Immature natural killer cell (primary cell): ENCODE measurements at regions not wholly inside any gene's neighbourhood (a gene's known extent, or its start where the extent isn't known, plus 50 kb on each side); places are given as distances from the start of the nearest gene placed in this dataset.

Experiments used
- DNase-seq, 3 donors: peaks; one replicate each; pipeline ENCODE4 v3.0.0; 2022; ENCODE audit warnings: mixed read lengths in 1 of 3
- H3K27ac Mint-ChIP-seq, 6 donors: one replicate each; pipeline ENCODE4 v1.8.0; 2020; ENCODE audit warnings: mixed read lengths in 6 of 6, mild to moderate bottlenecking in 5 of 6, inconsistent platforms in 4 of 6, moderate library complexity in 3 of 6
- H3K27me3 Mint-ChIP-seq, 3 donors: one replicate each; pipeline ENCODE4 v1.8.0; 2020 to 2021; ENCODE audit warnings: low read depth in 3 of 3, mild to moderate bottlenecking in 3 of 3, mixed read lengths in 3 of 3, moderate library complexity in 3 of 3, inconsistent platforms in 1 of 3
- H3K36me3 Mint-ChIP-seq, 3 donors: one replicate each; pipeline ENCODE4 v1.8.0; 2020; ENCODE audit warnings: mixed read lengths in 3 of 3, inconsistent platforms in 2 of 3, mild to moderate bottlenecking in 2 of 3
- H3K4me1 Mint-ChIP-seq, 2 donors: one replicate each; pipeline ENCODE4 v1.8.0; 2020; ENCODE audit warnings: inconsistent platforms in 2 of 2, mild to moderate bottlenecking in 2 of 2, mixed read lengths in 2 of 2, moderate library complexity in 1 of 2
- H3K4me3 Mint-ChIP-seq, 5 donors: one replicate each; pipeline ENCODE4 v1.8.0; 2020; ENCODE audit warnings: mild to moderate bottlenecking in 5 of 5, mixed read lengths in 5 of 5, inconsistent platforms in 3 of 5, moderate library complexity in 3 of 5
- H3K9me3 Mint-ChIP-seq, 6 donors: one replicate each; pipeline ENCODE4 v1.8.0; 2020; ENCODE audit warnings: mild to moderate bottlenecking in 6 of 6, mixed read lengths in 6 of 6, inconsistent platforms in 4 of 6, moderate library complexity in 3 of 6

DNA sequence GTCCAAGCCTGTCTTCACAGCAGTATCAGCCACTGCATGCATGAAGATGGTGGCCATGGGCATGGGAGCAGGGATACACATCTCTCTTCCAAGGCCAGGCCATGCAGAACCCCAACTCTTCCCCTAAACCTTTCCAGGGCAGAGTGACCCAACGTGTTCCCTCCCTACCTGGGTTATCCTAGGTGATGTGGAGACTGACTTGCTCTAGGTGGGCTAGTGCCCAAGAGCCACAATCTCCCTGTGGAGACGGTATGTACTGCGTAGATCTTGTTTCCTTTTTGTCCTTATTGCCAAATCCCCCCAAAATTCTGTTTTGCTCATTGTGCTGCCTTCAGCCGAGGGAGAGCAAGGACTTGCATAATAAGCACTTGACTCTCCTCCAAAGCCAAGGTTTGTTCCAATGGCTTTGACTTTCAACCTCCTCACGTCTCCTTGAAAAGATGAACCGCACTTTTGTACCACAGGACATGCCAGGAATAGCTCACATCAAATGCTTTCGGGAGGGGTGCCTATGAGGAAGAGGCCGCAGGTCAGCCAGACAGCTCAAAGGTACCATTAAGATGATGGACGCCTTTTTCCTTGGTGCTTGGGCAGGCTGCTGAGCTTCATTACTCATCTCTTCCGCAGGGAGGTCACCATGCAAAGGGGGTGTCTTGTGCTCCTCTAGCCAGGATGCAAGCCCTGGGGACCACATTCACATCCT lies 76.2 kb upstream of the GLI2 start:
- no peak overlapping the region for H3K27ac Mint-ChIP-seq
- no peak for DNase-seq
- H3K27me3 Mint-ChIP-seq: peaks cover 0 to 11% (median under 1%) of the 10 kb centered on the region in 3 donors
- H3K9me3 Mint-ChIP-seq: peaks cover 0 to 5% (median under 1%) of the 10 kb centered on the region in 6 donors
- H3K36me3 Mint-ChIP-seq: no peaks in the 10 kb centered on the region
- H3K4me3 Mint-ChIP-seq: no peak overlapping the region
- no peaks in the 10 kb centered on the region for H3K4me1 Mint-ChIP-seq

DNA sequence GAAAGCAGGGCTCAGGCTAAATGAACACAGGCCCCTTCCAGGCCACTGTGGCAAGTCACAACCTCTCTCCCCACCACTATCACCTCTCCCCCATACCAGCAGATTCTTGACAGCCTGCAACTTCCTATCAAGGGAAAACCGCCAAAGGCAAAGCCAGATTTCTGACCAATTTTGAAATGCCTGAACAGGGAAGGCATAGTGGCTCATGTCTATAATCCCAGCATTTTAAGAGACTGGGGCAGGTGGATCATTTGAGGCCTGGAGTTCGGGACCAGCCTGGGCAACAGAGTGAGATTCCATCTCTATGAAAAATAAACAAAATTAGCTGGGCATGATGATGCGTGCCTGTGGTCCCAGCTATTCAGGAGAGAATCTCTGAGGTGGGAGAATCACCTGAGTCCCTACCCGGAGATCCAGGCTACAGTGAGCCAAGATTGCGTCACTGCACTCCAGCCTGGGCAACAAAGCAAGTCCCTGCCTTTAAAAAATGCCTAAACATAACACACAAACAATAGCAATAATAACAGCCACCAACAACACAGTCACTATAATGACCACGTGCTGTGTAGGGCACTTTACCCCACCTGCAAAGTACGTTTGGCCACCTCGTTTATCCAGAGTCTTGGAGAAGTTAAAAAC lies 75.5 kb upstream of the GLI2 start:
- Mint-ChIP-seq H3K4me3 (no peak overlapping the region), H3K4me1 (no peaks in the 10 kb centered on the region), H3K27ac (no peak overlapping the region), H3K9me3 (peaks cover 0 to 9% (median under 1%) of the 10 kb centered on the region in 6 donors), H3K27me3 (peaks cover 0 to 10% (median 4%) of the 10 kb centered on the region in 3 donors), H3K36me3 (no peaks in the 10 kb centered on the region)
- no peak for DNase-seq

DNA sequence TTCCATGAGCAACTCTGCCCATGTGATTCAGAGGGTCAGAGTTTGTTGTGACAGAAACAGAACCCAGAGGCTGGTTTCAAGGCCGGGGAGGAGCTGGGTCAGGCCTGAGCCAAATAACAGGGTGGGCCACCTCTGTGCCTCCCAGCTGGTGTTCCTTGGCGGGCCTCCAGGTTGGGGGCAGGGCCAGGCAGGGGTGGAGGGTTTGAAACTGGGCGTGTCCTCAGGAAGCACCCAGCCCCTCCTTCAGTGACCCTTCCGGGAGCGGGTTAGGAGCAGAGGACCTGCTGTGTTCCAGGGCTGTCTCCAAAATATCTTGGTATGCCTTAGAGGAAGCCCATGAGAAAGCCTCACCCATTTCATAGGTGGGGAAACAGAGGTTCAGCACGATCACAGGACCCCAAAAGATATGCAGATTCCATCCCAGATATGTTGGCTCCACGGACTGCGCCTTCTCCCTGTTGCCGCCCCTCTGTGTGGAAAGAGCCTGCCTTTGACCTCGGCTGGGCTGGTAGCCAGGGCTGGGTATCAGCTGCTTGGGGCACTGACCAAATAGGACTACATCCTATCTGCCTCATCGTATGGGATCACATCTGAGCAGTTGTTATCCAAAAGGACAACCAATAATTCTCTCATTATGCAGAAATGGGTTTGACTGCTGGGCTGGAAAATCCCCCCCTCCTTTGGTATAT lies 74.8 kb upstream of the GLI2 start:
- peaks cover 0 to 15% (median under 1%) of the 10 kb centered on the region in 6 donors for H3K9me3 Mint-ChIP-seq
- H3K4me3 Mint-ChIP-seq: no peak overlapping the region
- DNase-seq: no peak
- H3K36me3 Mint-ChIP-seq: no peaks in the 10 kb centered on the region
- peaks cover 2 to 6% (median 4%) of the 10 kb centered on the region in 3 donors for H3K27me3 Mint-ChIP-seq
- H3K27ac Mint-ChIP-seq: no peak overlapping the region
- H3K4me1 Mint-ChIP-seq: no peaks in the 10 kb centered on the region

DNA sequence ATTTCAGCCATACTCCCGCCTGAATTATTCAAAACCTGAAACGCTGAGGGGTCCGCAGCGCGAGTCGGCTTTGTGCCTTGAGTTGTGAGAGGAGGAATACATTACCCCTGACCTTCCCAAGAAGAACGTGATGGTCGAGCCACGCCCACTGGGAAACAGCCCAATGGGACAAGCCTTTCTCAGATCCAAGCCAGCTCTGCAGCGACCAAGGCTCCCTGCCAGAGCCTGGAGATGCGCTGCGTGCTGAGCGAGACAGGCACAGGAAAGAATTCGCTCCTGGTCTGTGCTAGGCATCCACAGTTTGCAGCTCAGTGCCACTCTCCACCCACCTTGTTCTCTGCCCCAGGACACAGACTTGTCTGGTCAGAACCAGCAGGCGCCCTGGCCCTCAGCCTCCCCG lies 74.1 kb upstream of the GLI2 start:
- peaks cover 0 to 2% (median 0%) of the 10 kb centered on the region in 3 donors for H3K36me3 Mint-ChIP-seq
- no peak overlapping the region for H3K4me3 Mint-ChIP-seq
- no peak overlapping the region for H3K27ac Mint-ChIP-seq
- no peak for DNase-seq
- peaks cover 2 to 6% (median 4%) of the 10 kb centered on the region in 3 donors for H3K27me3 Mint-ChIP-seq
- peaks cover 0 to 21% (median 2%) of the 10 kb centered on the region in 6 donors for H3K9me3 Mint-ChIP-seq
- no peaks in the 10 kb centered on the region for H3K4me1 Mint-ChIP-seq

DNA sequence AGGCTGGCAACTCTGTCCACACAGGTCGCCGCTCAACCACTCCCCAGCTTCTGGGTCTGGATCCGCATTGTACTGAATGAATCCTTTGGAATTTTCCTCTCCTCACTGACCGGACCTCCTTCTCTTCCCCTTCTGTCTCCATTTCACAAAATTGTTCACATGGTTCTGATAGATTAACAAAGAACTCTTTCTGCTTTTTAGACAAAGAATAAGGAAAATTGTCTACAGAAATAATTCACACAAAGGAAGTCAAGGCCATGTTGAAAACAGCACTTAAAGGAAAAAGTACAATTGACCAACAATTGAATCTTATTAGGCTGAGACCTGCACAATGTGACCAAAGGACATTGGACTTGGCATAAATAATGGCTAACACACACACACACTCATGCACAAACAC lies 73.6 kb upstream of the GLI2 start:
- no peak for DNase-seq
- Mint-ChIP-seq H3K4me3 (no peak overlapping the region), H3K9me3 (peaks cover 0 to 26% (median 3%) of the 10 kb centered on the region in 6 donors), H3K27me3 (peaks cover 2 to 6% (median 4%) of the 10 kb centered on the region in 3 donors), H3K4me1 (no peaks in the 10 kb centered on the region), H3K27ac (no peak overlapping the region), H3K36me3 (peaks cover 0 to 4% (median 0%) of the 10 kb centered on the region in 3 donors)

DNA sequence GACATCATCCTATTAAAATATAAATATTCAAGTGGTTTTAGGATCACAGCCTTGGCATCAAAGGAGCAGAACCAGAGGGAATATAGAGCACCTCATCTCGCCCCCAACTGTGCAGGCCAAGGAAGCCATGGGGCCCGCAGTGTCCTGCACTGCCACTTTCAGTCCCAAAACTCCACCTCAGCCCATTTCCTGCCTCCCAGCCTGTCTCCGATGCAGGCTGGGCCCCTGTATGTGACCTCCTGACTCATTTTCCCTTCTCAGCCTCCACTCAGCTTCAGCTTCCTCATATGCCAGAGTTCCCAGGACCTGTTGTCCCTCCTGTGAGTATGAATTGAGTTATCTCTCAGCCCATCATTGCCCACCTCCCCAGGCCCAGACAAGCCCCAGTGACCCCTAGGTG lies 72.9 kb upstream of the GLI2 start:
- Mint-ChIP-seq H3K36me3 (peaks cover 0 to 4% (median 0%) of the 10 kb centered on the region in 3 donors), H3K4me3 (no peak overlapping the region), H3K27me3 (peaks cover 4 to 6% (median 6%) of the 10 kb centered on the region in 3 donors), H3K9me3 (peaks cover 0 to 26% (median 3%) of the 10 kb centered on the region in 6 donors), H3K4me1 (no peaks in the 10 kb centered on the region), H3K27ac (no peak overlapping the region)
- DNase-seq: no peak

DNA sequence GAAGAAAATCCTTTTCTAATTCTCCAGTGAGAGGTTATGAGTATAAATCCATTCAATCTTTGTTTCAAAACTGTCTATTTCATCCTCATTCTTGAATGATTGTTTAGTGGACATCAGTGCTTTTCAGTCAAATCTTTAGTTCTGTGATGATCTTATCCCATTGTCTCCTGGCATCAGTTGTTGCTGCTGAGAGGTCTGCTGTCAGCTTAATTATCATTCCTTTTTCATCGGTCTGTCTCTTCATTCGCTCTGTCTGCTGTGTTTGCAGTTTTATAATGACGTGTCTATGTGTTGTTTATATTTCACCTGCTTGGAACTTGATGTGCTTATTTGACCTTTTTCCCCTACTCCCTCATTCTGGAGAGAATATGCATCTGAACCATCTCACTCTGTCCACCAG lies 69.2 kb upstream of the GLI2 start:
- H3K27me3 Mint-ChIP-seq: peaks cover 4 to 16% (median 4%) of the 10 kb centered on the region in 3 donors

DNA sequence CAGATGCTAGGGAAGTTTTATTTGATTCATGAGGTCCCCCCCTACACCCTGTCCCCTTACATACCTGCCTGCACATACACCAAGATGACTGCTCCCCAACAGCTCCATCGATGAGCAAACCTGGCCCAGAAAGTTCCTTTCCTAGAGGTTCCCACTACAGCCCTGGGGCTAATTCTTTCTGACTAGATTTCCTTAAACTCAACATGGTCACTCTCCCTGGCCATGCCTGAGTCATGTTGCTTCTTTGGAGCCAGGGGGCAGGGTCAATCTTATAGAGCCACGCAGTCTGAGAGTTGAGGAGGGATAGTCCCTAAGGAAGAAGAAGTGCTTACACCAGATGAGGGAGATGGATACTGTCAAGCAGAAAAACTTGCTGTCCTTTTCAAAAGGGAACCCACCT lies 67.7 kb upstream of the GLI2 start:
- Mint-ChIP-seq H3K9me3 (peaks cover 0 to 32% (median 4%) of the 10 kb centered on the region in 6 donors), H3K4me3 (no peak overlapping the region), H3K27ac (no peak overlapping the region), H3K4me1 (no peaks in the 10 kb centered on the region), H3K27me3 (peaks cover 3 to 16% (median 4%) of the 10 kb centered on the region in 3 donors), H3K36me3 (peaks cover 0 to 4% (median 0%) of the 10 kb centered on the region in 3 donors)
- DNase-seq: no peak

More for the DNA sequence above, 69.2 kb upstream of the GLI2 start:
- H3K4me3 Mint-ChIP-seq: no peak overlapping the region
- no peaks in the 10 kb centered on the region for H3K4me1 Mint-ChIP-seq
- no peak for DNase-seq
- peaks cover 0 to 4% (median 0%) of the 10 kb centered on the region in 3 donors for H3K36me3 Mint-ChIP-seq
- no peak overlapping the region for H3K27ac Mint-ChIP-seq
- H3K9me3 Mint-ChIP-seq: peaks cover 0 to 32% (median 4%) of the 10 kb centered on the region in 6 donors

DNA sequence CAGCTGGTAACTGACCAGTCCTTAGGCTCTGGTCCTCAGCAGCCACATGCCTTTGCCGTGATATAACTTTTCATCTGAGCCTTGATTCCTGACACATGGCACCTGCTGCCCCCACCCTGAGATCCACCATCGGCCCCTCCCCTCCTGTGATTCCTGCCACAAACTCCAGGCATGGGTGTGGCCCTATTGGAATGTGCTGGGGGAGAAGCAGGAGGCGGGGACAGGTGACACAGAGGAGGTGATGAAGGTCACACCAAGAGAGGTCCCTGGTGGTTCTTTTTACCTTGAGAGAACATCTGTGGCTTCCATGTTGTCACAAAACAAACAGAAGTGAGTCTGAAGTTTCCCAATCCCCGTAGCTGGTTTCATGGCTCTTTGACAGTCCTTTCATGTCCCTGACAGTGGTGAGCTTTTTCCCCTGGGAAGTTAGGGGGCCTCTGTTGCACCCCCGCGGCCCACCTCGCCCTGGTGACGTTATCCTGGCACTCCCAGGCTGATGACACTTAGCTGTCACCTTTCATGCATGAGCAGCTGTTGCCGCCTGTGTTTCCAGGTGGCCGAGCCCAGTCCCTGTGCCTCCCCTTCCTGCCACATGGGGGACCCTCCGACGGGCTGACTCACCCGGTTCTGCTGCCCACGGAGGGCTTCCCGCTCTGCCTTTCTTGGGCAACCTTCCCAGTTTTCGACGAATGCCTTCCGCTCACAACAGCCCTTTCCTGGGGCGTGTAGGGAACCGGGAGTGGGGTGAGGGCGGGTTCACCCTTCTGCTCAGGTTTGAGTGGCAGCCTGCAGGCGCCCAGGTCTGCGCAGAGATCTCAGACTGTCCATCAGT lies 66.3 kb upstream of the GLI2 start:
- Mint-ChIP-seq H3K27me3 (peaks cover 4 to 16% (median 5%) of the 10 kb centered on the region in 3 donors), H3K27ac (no peak overlapping the region), H3K4me3 (no peak overlapping the region), H3K36me3 (peaks cover 0 to 4% (median 0%) of the 10 kb centered on the region in 3 donors), H3K9me3 (peaks cover 0 to 32% (median 4%) of the 10 kb centered on the region in 6 donors), H3K4me1 (no peaks in the 10 kb centered on the region)
- DNase-seq: no peak

DNA sequence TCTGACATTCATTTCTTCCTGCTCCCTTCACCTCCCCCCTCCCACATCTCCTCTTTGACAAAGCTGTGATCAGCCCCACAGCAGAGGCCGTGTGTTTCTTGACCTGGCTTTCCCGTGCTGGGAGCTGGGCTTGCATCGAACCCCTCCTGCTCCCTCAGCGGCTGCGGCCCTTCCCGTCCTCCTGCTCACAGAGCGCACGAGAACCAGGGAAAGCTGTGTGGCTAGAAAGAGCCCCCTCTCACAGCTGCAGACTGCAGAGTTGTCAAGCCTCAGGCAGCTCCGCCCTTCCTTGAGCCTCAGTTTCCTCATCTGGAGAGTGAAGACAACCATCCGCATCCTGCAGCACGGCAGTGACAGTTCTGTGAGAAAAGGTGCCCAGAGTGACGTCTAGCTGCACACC lies 65.7 kb upstream of the GLI2 start:
- Mint-ChIP-seq H3K36me3 (peaks cover 0 to 4% (median 0%) of the 10 kb centered on the region in 3 donors), H3K27me3 (peaks cover under 1 to 16% (median 5%) of the 10 kb centered on the region in 3 donors), H3K27ac (no peak overlapping the region), H3K4me1 (no peaks in the 10 kb centered on the region), H3K9me3 (peaks cover 0 to 25% (median 4%) of the 10 kb centered on the region in 6 donors), H3K4me3 (no peak overlapping the region)
- DNase-seq: no peak

DNA sequence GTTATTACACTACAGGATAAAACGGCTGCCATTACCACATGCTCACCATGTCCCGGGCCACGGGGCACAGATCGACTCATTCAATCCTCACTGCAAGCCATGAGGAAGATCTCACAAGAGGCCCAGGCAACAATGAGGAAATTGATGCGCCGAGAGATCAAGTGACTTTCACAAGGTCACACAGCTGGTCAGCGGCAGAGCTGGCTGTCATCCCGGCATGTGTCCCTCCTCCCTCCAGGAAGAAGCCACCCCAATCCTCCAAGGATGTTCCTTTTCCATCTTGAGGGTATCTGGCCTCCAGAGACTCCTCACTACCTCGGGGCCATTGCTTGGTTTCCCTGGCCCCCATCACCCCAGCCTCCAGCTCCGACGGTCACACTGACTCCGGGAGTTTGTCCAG lies 65.3 kb upstream of the GLI2 start:
- DNase-seq: no peak
- Mint-ChIP-seq H3K27me3 (peaks cover 0 to 16% (median 5%) of the 10 kb centered on the region in 3 donors), H3K27ac (no peak overlapping the region), H3K36me3 (peaks cover 0 to 4% (median 0%) of the 10 kb centered on the region in 3 donors), H3K4me1 (no peaks in the 10 kb centered on the region), H3K9me3 (peaks cover 0 to 21% (median 4%) of the 10 kb centered on the region in 6 donors), H3K4me3 (no peak overlapping the region)

DNA sequence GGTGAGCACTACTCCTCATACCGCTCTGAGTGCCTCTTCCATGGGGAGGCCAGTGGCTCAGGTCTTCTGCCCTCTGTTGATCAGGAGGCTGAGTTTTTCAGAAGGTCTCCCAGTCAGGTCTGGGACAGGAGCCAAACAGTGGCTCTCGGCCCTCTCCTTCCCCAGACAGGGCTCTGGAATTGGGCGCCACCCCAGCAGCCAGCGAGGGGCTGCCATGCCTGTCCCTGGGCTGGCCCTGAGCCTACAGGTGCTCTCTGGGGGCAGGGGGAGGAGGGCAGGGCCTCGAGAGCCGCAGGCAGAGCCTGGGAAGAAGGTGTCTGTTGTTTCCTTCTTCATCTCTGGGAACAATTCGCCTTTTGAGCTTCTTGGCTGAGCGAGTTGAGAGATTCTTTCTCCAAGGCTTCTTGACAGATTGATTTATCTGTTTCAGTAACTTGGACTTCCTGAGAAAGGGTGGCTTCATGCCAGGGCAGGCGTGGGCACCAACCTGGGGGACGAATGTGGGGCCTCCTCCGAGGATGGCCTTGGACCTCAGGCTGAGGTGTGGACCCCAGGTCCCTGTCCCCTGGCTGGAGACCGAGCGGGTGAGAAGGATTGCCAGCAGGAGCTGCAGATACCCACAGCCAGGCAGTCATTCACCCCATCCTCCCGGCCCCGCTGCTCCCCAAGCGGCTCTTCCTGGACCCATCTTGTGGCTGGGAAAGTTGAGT lies 64.7 kb upstream of the GLI2 start:
- peaks cover 0 to 4% (median 0%) of the 10 kb centered on the region in 3 donors for H3K36me3 Mint-ChIP-seq
- H3K4me1 Mint-ChIP-seq: no peaks in the 10 kb centered on the region
- H3K27ac Mint-ChIP-seq: no peak overlapping the region
- peaks cover 0 to 13% (median 7%) of the 10 kb centered on the region in 3 donors for H3K27me3 Mint-ChIP-seq
- peaks cover 0 to 17% (median 3%) of the 10 kb centered on the region in 6 donors for H3K9me3 Mint-ChIP-seq
- H3K4me3 Mint-ChIP-seq: no peak overlapping the region
- DNase-seq: no peak
